Astrocyte (in vitro differentiated cells and primary cell): ENCODE measurements at regions not wholly inside any gene's neighbourhood (a gene's known extent, or its start where the extent isn't known, plus 50 kb on each side); places are given as distances from the start of the nearest gene placed in this dataset.
A peak's percentile ranks its signal among the peaks of the same experiment; 100 is the strongest.

Experiments used
- DNase-seq: peaks from one replicate; pipeline ENCODE4 v3.0.0-alpha.2; 2010; ENCODE audit warnings: low read depth
- FAIRE-seq: peaks from 2 replicates; lab custom pipeline; 2011; peaks lifted over from hg19 to GRCh38; lab: Jason Lieb, UNC
- H2AFZ ChIP-seq: 2 replicates; pipeline ENCODE4 v1.6.0; 2012; ENCODE audit warnings: low read depth, low read length, inconsistent platforms
- H3K27ac ChIP-seq: 2 replicates; pipeline ENCODE4 v1.5.1; 2011; ENCODE audit warnings: low read depth, low read length, inconsistent platforms
- H3K27me3 ChIP-seq: 2 replicates; pipeline ENCODE4 v1.6.0; 2011; ENCODE audit warnings: low read length, inconsistent platforms; ENCODE audit not compliant: insufficient read depth
- H3K36me3 ChIP-seq: 2 replicates; pipeline ENCODE4 v1.5.1; 2011; ENCODE audit warnings: low read length, inconsistent platforms; ENCODE audit not compliant: insufficient read depth
- H3K4me1 ChIP-seq: 2 replicates; pipeline ENCODE4 v1.5.1; 2011; ENCODE audit warnings: low read length, inconsistent platforms; ENCODE audit not compliant: insufficient read depth
- H3K4me2 ChIP-seq: 2 replicates; pipeline ENCODE4 v1.6.0; 2012; ENCODE audit warnings: low read length, inconsistent platforms
- H3K4me3 ChIP-seq: 2 replicates; pipeline ENCODE4 v1.5.1; 2011; ENCODE audit warnings: low read depth, mild to moderate bottlenecking, low read length, inconsistent platforms; ENCODE audit not compliant: insufficient read depth
- H3K79me2 ChIP-seq: 2 replicates; pipeline ENCODE4 v1.6.0; 2012; ENCODE audit warnings: mild to moderate bottlenecking, low read length, inconsistent platforms; ENCODE audit not compliant: insufficient read depth
- H3K9ac ChIP-seq: 2 replicates; pipeline ENCODE4 v1.6.0; 2012; ENCODE audit warnings: mild to moderate bottlenecking, low read length, inconsistent platforms
- H3K9me3 ChIP-seq: 2 replicates; pipeline ENCODE4 v1.5.1; 2012; ENCODE audit warnings: low read depth, mild to moderate bottlenecking, low read length, inconsistent platforms; ENCODE audit not compliant: insufficient read depth
- H4K20me1 ChIP-seq: 2 replicates; pipeline ENCODE4 v1.6.0; 2012; ENCODE audit warnings: low read length, inconsistent platforms; ENCODE audit not compliant: insufficient read depth
- H3K27ac Mint-ChIP-seq: one replicate; pipeline ENCODE4 v1.8.0; 2021; ENCODE audit warnings: mild to moderate bottlenecking, mixed read lengths; ENCODE audit not compliant: unreplicated experiment
- H3K27me3 Mint-ChIP-seq: one replicate; pipeline ENCODE4 v1.8.0; 2021; ENCODE audit warnings: low read depth, mixed read lengths; ENCODE audit not compliant: unreplicated experiment
- H3K36me3 Mint-ChIP-seq: one replicate; pipeline ENCODE4 v1.8.0; 2021; ENCODE audit warnings: low read depth, mixed read lengths; ENCODE audit not compliant: unreplicated experiment
- H3K4me1 Mint-ChIP-seq: one replicate; pipeline ENCODE4 v1.8.0; 2021; ENCODE audit warnings: low read depth, mixed read lengths; ENCODE audit not compliant: unreplicated experiment
- H3K4me3 Mint-ChIP-seq: one replicate; pipeline ENCODE4 v1.8.0; 2021; ENCODE audit warnings: mild to moderate bottlenecking, moderate library complexity, mixed read lengths; ENCODE audit not compliant: unreplicated experiment
- H3K9me3 Mint-ChIP-seq: one replicate; pipeline ENCODE4 v1.8.0; 2021; ENCODE audit warnings: mild to moderate bottlenecking, mixed read lengths; ENCODE audit not compliant: unreplicated experiment
- CTCF ChIP-seq: IDR thresholded peaks from 2 replicates; pipeline ENCODE4 v1.5.1; 2011; ENCODE audit warnings: low read depth, mild to moderate bottlenecking, inconsistent platforms, low read length, moderate library complexity; ENCODE audit not compliant: insufficient read depth
- EZH2 ChIP-seq: IDR thresholded peaks from 2 replicates; pipeline ENCODE4 v1.6.1; 2012; ENCODE audit warnings: mild to moderate bottlenecking, low read length, inconsistent platforms; ENCODE audit not compliant: insufficient read depth

DNA sequence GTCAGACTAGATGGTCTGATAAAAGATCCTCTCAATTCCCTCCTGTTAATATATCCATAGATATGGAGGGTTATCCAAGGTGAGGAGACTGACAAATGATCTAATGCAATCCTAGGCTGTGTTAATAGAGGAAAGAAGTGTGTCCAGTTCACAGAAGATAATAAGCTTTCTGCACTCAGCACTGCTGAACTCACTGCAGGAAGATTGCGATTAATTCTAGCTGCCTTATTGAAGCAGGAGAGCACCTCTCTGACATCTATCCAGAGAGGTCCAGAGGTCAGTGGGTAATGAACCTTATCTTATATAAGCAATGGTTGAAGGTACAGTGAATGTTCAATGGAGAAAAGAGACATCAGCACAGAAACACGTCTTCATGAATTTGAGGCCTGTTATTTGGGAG, 75.9 kb upstream of the SLC10A2 start:
- Histone ChIP-seq H3K4me3 (no peak overlapping the region), H3K4me2 (no peak overlapping the region), H3K27me3 (no peaks in the 10 kb centered on the region), H3K4me1 (no peaks in the 10 kb centered on the region), H3K27ac (no peak overlapping the region), H3K9ac (no peak overlapping the region), H3K79me2 (no peaks in the 10 kb centered on the region), H4K20me1 (no peaks in the 10 kb centered on the region), H3K36me3 (no peaks in the 10 kb centered on the region), H3K9me3 (no peaks in the 10 kb centered on the region), H2AFZ (no peak overlapping the region)
- no peak for TF ChIP-seq CTCF
- H3K4me1 Mint-ChIP-seq: no peaks in the 10 kb centered on the region
- no peak for DNase-seq
- no peak overlapping the region for H3K4me3 Mint-ChIP-seq
- no peak overlapping the region for H3K27ac Mint-ChIP-seq
- no peak for FAIRE-seq
- no peaks in the 10 kb centered on the region for H3K36me3 Mint-ChIP-seq
- peaks cover 6% of the 10 kb centered on the region for H3K27me3 Mint-ChIP-seq
- H3K9me3 Mint-ChIP-seq: no peaks in the 10 kb centered on the region

DNA sequence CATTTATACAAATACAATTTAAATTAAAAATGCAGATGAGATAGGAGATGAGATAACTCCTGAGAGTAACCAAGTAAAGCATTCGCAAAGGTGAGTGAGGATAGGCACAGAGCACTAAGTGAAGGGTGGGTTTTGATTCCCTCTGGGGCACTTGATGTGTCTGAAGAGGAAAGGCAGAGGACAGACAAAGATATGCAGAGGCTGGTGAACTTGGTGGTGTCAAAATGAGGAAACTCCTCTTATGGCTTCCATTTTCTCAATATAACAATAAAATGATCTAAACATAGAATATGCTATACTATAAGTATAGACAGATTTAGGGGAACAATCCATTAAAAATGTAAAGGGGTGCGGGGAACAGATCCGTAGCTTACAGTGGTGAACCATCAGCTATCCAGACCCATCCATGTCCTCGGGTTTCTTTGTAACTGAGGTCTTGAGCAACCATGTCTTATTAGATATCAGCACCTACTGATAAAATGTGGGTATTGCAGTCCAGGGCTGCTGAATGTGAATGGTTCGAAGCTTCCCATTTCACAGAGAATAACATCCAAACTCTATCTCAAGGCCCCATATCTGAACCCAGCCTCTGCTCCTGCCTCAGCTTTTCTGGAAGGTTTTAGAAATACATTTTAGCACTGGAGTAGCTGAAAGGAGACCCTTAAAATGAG, 73.9 kb upstream of the SLC10A2 start:
- Histone ChIP-seq H4K20me1 (no peaks in the 10 kb centered on the region), H2AFZ (no peak overlapping the region), H3K36me3 (no peaks in the 10 kb centered on the region), H3K27me3 (no peaks in the 10 kb centered on the region), H3K9me3 (no peaks in the 10 kb centered on the region), H3K4me2 (no peak overlapping the region), H3K4me3 (no peak overlapping the region), H3K79me2 (no peaks in the 10 kb centered on the region), H3K9ac (no peak overlapping the region), H3K4me1 (no peaks in the 10 kb centered on the region), H3K27ac (no peak overlapping the region)
- DNase-seq (no peak), FAIRE-seq (no peak)
- Mint-ChIP-seq H3K36me3 (no peaks in the 10 kb centered on the region), H3K4me1 (no peaks in the 10 kb centered on the region), H3K27me3 (peaks cover 3% of the 10 kb centered on the region), H3K9me3 (no peaks in the 10 kb centered on the region), H3K27ac (no peak overlapping the region), H3K4me3 (no peak overlapping the region)
- TF ChIP-seq CTCF: peak; percentile 32
- TF ChIP-seq EZH2: no peak

DNA sequence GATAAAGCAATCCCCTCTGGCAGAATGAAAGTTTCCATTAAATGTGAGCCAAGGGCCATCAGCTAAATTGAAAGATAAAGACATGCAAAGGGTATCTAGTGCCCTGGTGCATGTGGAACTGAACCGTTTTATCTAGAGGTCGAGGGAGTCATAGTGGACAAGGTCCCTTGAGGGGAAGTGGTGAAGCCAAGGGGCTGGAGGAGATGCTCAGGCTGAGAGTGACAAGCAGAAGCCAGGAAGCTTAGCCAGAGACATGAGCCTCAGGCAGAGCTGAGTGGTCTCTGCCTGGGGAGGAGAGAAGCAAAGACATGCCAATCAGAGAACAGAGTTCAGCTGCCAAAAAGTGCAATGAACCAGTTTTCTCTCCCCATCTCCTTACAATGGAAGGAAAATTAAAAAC, 68.1 kb upstream of the SLC10A2 start:
- Mint-ChIP-seq H3K36me3 (no peaks in the 10 kb centered on the region), H3K27ac (no peak overlapping the region), H3K9me3 (no peaks in the 10 kb centered on the region), H3K27me3 (no peaks in the 10 kb centered on the region), H3K4me1 (no peaks in the 10 kb centered on the region), H3K4me3 (no peak overlapping the region)
- Histone ChIP-seq H3K27ac (no peak overlapping the region), H3K27me3 (no peaks in the 10 kb centered on the region), H3K79me2 (no peaks in the 10 kb centered on the region), H2AFZ (no peak overlapping the region), H3K36me3 (no peaks in the 10 kb centered on the region), H3K4me2 (no peak overlapping the region), H3K4me1 (no peaks in the 10 kb centered on the region), H4K20me1 (no peaks in the 10 kb centered on the region), H3K4me3 (no peak overlapping the region), H3K9ac (no peak overlapping the region), H3K9me3 (no peaks in the 10 kb centered on the region)
- TF ChIP-seq CTCF: no peak
- FAIRE-seq (no peak), DNase-seq (no peak)
